HS-27A (cell line): ENCODE measurements at regions not wholly inside any gene's neighbourhood (a gene's known extent, or its start where the extent isn't known, plus 50 kb on each side); places are given as distances from the start of the nearest gene placed in this dataset.

Experiments
- DNase-seq: peaks from one replicate; pipeline ENCODE4 v3.0.0-alpha.2; 2012; ENCODE audit warnings: low read depth, missing footprints

- DNase-seq, result no peak
Observed at GRCh38 chr3:115330430-115330829, 183.3 kb upstream of the ZBTB20 start.

DNA sequence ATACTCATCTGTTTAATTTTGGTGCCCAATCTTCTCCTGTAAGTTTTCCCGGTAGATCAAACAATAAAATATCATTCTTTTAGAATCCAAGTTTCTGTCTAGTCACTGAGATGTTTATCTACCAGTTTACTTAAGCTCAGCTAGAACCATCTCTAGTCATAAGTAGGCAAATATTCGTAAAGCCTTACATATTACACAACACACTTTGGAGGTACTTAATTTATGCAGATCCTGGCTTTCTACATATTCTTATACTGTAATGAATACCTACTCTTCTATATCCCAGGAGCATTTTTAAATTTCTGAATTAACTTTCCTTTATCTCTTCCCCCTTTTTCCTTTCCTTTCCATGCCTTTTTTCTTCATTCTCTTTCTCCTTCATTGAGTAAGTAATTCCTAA, 185.9 kb upstream of the ZBTB20 start:
- no peak for DNase-seq

DNA sequence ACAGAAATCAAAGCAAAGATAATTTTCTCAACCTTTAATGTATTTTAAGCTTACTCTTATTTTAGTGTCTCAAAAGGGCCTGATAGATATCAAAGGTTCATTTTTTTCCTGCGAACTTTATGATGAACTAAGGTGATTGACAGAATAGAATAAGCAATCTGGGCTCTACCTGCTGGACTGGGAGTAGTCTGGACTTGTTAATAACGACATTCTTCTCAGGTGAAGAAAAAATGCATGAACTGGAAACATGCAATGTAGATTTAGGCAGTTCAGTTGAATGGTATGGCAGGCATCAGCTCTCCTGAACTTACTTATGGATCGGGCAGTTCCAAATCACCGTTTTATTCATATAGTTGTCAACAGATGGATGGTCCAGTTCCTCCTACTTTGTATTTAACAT, 189.7 kb upstream of the ZBTB20 start:
- DNase-seq, result no peak

GRCh38 chr3:115340586-115340985, 193.5 kb upstream of the ZBTB20 start:
- no peak for DNase-seq

GRCh38 chr3:115341208-115341607, 194.1 kb upstream of the ZBTB20 start:
- DNase-seq, result no peak

GRCh38 chr3:115347737-115348136, 200.6 kb upstream of the ZBTB20 start:
- DNase-seq, result no peak

DNA sequence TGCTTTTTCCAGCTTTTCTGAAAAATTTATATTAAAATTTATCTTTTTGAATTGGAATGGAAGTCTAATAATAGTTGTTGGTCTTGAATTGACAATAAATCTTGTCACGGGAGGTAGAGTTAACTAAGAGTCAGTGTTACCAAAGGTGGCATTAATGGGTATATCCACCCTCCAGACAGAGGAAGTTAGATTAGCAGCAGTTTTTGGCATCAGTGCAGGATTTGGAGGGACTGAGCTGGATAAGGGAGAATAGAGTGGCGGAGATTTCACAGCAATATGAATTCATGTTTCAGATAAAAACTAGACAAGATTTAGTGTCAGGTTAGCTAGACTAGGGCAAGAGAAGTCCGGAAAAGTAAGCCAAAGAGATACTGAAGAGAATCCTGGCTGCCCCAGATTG, 201.3 kb upstream of the ZBTB20 start:
- no peak for DNase-seq

DNA sequence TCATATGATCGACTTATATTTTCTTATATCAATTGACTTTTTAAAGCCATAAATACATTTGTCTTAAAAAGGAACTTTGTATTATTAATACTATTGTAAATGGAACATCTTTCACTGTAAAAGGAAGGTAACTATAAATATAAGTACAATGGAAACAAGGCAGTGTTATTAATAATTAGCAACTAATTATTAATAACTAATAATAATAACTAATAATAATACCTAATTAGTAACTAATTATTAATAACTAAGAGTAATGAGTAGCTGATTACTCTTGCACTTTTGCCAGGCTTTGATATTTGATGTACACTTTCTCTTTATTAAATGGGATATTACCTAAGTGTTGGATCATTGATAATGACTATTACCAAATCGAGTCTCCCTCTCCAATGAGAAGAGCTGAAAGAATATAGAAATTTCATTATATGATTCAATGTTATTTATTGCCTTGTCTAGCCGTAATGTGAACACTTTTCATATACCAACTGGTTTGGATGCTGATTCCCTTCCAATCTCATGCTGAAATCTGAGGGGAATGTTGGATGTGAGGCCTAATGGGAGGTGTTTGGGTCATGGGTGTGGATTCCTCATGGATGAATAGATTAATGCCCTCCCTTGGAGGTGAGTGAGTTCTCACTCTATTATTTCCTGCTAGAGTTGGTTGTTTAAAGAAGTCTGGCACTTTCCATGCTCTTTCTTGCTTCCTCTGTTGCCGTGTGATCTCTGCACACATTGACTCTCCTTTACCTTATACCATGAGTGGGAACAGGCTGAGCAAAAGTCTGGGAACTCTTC, 202.1 kb upstream of the ZBTB20 start:
- DNase-seq, result no peak

- no peak for DNase-seq
Observed at GRCh38 chr3:115350606-115351005, 203.5 kb upstream of the ZBTB20 start.

GRCh38 chr3:115351193-115351592, 204.1 kb upstream of the ZBTB20 start:
- no peak for DNase-seq

DNA sequence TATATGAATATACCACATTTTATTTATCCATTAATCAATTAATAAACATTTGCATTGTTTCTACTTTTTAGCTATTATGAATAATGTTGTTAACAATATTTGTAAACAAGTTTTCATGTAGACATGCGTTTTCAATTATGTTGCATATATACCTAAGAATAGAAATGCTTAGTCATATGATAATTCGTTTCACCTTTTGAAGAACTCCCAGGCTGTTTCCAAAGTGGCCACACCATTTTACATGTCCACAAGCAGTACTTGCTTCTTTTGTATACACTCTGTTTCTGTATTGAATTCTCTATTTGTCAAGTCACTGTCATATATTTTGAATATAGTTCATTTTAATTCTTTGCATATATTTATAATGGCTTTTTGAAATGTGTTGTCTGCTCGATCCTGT, 206.9 kb upstream of the ZBTB20 start:
- no peak for DNase-seq

- DNase-seq, result no peak
Observed at GRCh38 chr3:115357456-115357855, 210.4 kb upstream of the ZBTB20 start.

GRCh38 chr3:115359536-115359935, 212.4 kb upstream of the ZBTB20 start:
- no peak for DNase-seq

GRCh38 chr3:115361806-115362205, 214.7 kb upstream of the ZBTB20 start:
- no peak for DNase-seq

DNA sequence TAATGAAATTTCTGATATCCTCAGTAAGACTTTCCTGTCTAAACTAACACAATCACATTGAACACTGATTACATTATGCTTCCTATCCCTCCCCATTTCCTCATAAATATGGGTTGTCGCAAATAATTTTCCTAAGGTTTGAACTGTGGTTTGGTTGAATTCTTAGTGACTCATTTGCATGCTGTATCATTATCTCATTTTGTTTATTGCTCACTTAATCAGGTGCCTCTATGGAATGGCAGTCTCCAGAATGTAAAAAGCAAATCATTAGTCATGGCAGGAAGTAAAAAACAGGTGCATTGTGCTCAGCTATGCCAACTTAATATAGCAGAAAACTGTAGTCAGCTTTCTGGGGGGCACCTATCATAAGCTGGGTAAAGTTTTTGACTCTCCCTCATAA, 216.0 kb upstream of the ZBTB20 start:
- DNase-seq, result no peak

DNA sequence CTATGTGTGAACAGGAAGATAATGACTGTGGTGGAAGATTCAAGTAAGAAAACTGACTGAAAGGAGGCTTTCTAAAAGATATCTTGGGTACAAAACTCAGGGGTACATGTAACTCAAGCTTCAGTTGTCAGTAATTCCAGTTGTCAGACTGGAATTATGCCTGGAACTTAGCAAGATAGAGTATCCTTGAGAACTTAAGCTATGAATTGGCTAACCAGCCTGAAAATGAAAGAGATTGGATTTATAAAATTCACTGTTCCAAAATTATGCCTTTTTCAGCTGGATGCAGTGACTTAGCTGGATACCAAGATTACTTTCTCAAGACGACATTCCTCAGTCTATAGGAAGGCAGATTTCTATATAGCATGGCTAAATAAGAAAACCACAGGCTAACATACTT, 221.9 kb upstream of the ZBTB20 start:
- DNase-seq, result no peak

DNA sequence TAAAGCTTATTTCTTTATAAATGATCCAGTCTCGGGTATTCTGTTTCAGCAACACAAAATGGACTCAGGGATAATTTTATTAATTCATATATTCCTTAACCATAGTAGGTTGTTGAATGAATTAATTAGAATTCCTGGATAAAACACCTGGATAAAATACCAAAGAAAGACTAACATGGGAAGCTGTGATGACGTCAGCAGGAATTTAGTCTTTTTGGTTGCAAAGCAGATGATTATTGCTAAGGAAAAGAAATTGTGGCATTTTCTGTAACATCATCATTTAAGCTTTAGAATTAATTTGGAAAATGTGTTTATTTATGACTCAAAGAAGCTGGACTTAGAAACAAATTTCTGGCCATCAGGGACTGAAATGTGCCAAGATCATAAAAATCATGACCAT, 228.3 kb upstream of the ZBTB20 start:
- DNase-seq, result no peak

DNA sequence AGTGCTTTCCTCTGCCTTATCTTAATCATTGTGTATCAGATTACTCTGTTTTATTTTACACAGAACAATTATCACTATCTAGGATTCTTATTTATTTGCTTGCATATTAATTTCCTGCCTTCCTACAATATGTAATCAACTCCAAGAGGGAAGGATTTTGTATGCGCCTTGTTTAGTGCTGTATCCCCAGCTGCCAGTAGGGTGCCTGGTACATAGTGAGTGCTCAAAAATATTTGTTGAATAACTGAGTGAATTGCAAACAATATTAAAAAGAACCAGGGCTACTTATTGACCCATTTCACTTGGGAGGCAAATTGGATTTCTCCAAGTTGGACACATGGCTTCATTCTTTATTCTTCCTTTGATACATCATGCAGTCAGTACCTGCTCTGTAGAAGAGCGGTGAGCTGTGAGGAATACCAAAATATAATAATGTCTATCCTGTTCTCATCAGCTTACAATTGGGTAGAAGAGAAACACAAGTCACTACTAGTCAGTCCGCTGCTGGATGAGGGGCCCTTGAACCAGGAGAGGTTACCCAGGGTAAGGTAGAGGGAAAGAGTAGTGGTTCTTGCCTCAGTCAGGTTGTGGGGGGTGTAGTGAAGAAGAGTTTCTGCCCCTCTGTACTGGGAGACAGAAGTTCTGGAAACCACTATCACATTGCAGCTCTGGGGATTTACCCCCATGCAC, 233.9 kb upstream of the ZBTB20 start:
- DNase-seq, result no peak

- no peak for DNase-seq
Observed at GRCh38 chr3:115381573-115381912, 234.5 kb upstream of the ZBTB20 start.

- DNase-seq, result no peak
Observed at GRCh38 chr3:115381931-115382330, 234.8 kb upstream of the ZBTB20 start.

- no peak for DNase-seq
Observed at GRCh38 chr3:115384381-115384780, 237.3 kb upstream of the ZBTB20 start.

GRCh38 chr3:115385774-115386730, 237.3 kb upstream of the GAP43 start:
- no peak for DNase-seq

DNA sequence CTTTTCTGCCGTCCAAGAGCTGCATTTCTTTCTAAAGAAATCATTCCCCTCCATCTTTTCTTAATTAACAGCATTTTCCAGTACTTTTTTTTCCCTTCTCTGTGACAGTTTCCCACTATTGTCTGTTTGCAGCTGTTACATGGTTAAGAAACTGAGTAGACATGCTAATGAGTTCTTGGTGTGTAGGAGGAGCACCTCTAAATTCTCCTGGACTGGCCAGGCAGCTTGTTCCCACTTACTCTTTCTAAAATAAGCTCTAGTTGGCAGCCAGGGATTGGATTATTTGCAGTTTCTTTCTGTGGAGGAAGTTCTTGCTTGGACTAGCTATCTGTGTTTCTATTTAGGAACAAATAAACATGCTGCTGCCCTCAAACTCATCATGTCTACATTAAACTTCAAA, 235.1 kb upstream of the GAP43 start:
- no peak for DNase-seq
